NCI-H460 (cell line): ENCODE measurements at regions not wholly inside any gene's neighbourhood (a gene's known extent, or its start where the extent isn't known, plus 50 kb on each side); places are given as distances from the start of the nearest gene placed in this dataset.

Experiments
- DNase-seq: peaks from one replicate; pipeline ENCODE4 v3.0.0-alpha.2; 2016; ENCODE audit warnings: low read depth; ENCODE audit errors: extremely low read depth

GRCh38 chr4:175514174-175514573, 297.9 kb downstream of the GPM6A start:
- DNase-seq, result no peak

DNA sequence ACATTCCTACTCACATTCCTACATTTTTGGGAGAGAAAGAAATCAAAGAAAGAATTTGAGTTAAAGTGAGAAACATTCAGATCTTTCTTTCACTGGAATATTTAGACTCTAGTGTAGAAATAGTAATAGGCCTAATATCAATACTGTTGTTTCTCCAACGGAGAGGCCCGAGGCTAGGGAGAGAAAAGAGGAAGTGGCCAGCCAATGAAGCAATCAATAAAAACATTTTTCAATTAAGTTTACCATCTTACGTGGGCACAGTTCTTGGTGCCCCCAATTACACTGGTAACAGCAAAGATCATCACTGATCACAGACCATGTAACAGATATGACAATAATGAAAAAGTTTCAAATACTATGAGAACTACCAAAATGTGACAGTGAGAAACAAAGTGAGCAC, 281.4 kb downstream of the GPM6A start:
- DNase-seq, result no peak

DNA sequence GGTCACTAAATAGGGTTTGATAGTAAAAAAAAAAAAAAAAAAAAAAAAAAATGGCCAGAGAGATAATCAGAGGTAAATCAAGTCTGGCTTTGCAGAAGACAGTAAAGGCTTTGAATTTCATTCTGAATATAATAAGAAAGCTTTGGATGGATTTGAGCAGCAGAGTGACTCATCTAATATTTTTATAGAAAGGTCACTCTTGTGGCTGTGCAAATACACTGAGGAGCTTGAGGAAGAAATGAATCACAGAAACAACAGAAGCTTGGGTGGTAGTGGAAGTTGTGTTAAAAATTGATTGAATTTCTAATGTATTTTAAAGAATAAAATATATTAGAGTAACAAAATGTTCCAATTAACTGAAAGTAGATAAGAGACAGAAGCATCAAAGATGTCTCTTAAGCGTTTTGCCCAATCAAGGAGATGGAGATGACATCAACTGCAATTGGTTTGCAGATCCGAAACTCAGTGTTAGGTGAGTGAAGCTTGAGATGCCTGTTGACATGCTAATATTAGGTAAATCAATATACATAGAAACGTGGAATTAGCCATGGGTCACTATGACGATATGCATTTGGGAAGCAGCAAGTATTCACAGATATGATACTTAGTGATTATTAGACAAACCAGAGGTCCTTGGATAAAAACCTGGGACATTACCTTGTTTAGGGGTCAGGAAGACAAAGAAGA, 280.5 kb downstream of the GPM6A start:
- peak; percentile 16 for DNase-seq

- DNase-seq, result peak; percentile 72
Observed at GRCh38 chr4:175536852-175537453, 275.1 kb downstream of the GPM6A start.

GRCh38 chr4:175539498-175539897, 272.6 kb downstream of the GPM6A start:
- no peak for DNase-seq

- no peak for DNase-seq
Observed at GRCh38 chr4:175540151-175540550, 271.9 kb downstream of the GPM6A start.

GRCh38 chr4:175540732-175541131, 271.3 kb downstream of the GPM6A start:
- no peak for DNase-seq

- no peak for DNase-seq
Observed at GRCh38 chr4:175542786-175543185, 269.3 kb downstream of the GPM6A start.

GRCh38 chr4:175559126-175559525, 252.9 kb downstream of the GPM6A start:
- DNase-seq, result no peak

DNA sequence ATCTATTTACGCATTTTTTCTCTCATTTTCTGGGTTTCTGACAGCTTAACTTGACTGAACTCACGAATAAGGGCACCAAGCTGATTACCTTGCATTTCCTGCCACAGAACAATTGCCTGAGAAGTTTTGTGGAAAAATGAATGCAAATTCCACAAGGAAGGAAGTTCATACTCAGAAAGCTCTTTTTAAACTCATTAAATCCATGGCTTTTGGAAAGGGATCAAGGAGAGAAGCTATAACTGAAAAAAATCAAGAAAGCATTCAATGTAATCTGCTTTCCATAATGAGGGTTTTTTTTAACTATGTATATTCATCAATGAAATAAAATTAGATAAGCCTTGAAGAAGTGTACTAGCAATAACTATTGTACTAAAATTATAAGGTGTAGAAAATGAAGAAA, 252.5 kb downstream of the GPM6A start:
- DNase-seq, result no peak

- DNase-seq, result peak; percentile 38
Observed at GRCh38 chr4:175560604-175561003, 251.5 kb downstream of the GPM6A start.

DNA sequence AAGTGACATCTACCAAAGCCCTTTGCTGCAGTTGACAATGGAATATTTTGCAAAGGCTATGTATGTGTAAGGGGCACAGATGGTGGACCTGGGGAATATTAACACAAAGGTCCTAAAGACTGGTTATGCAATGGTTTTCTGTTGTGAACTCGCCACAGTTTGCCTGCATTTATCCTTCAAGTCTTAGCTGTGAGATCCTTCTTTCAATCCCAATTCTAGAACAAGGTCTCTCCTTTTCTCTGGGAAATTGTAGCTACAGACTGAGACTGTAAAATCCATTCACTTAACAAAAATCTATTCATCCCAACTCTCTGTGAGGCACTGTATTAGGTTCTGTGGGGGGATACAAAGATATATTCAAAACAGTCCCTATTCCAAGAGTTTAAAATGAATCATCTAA, 250.4 kb downstream of the GPM6A start:
- DNase-seq, result no peak

DNA sequence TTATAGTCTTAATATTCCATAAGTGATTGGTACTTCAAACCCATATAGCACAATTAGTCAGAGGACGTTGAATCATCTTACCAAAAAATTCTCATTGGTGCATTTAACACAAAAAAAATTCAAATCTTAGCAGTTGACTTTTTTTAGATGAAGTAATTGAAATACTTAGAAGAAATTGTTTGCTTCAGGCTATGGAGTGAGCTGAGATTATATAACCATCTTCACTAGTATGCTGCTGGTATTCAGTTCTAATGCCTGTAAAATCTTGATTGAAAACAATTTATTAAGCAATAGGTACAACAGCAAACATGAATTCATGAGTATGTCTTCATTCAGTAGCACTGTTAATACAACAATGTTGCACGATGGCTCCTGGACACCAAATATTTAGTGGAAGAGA, 250.0 kb downstream of the GPM6A start:
- DNase-seq, result no peak

DNA sequence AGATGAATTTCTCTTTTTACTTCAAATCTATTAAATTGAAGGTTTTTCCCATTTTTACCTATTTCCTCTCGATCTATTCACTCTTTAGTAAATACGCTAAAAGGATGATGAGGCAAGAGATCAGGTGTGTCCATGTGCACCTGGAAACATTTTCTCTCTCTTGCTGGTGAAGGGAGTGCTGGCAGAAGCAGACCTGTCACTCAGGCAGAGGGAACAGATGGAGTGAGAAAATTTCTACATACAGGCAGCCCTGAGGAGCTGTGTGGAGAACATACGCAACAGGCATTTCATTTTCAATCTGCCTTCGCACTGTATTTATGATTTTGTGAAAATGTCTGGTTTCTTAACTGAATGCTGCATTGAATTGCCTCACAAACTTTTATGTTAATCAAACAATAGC, 249.5 kb downstream of the GPM6A start:
- no peak for DNase-seq
